ENCODE measurements at regions not wholly inside any gene's neighbourhood (a gene's known extent, or its start where the extent isn't known, plus 50 kb on each side); places are given as distances from the start of the nearest gene placed in this dataset.

DNA sequence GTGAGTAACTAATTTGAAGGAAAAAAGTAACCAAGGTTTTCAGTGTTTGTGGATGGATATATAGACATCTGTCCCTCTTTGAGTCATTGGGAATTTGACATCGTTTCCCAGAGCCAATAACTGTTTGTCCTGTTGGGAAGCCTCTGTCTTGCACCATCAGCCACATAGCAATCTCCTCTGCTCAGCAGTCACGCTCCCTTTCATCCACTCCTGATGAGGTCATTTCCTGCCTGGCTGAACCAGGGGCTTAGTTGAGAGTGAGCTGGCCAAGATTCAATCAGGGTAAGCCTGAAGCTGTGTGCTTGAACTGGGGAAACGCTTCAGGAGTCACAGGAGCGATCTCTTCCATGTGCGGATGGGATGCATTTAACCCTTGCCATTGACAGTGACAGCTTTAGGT lies 121.5 kb upstream of the FOXQ1 start:
- TF ChIP-seq, protein P1, sequence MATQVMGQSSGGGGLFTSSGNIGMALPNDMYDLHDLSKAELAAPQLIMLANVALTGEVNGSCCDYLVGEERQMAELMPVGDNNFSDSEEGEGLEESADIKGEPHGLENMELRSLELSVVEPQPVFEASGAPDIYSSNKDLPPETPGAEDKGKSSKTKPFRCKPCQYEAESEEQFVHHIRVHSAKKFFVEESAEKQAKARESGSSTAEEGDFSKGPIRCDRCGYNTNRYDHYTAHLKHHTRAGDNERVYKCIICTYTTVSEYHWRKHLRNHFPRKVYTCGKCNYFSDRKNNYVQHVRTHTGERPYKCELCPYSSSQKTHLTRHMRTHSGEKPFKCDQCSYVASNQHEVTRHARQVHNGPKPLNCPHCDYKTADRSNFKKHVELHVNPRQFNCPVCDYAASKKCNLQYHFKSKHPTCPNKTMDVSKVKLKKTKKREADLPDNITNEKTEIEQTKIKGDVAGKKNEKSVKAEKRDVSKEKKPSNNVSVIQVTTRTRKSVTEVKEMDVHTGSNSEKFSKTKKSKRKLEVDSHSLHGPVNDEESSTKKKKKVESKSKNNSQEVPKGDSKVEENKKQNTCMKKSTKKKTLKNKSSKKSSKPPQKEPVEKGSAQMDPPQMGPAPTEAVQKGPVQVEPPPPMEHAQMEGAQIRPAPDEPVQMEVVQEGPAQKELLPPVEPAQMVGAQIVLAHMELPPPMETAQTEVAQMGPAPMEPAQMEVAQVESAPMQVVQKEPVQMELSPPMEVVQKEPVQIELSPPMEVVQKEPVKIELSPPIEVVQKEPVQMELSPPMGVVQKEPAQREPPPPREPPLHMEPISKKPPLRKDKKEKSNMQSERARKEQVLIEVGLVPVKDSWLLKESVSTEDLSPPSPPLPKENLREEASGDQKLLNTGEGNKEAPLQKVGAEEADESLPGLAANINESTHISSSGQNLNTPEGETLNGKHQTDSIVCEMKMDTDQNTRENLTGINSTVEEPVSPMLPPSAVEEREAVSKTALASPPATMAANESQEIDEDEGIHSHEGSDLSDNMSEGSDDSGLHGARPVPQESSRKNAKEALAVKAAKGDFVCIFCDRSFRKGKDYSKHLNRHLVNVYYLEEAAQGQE (IDR thresholded peaks at IDR 0.05; ENCODE audit: insufficient read depth in 1 of 2, low read depth in 2 of 2, low read length in 2 of 2), result no peak
- peak; percentile 36 for TF ChIP-seq FOXP2 (optimal IDR thresholded peaks at IDR 0.05; ENCODE audit: borderline replicate concordance, extremely low read depth, extremely low read length, insufficient read depth)

DNA sequence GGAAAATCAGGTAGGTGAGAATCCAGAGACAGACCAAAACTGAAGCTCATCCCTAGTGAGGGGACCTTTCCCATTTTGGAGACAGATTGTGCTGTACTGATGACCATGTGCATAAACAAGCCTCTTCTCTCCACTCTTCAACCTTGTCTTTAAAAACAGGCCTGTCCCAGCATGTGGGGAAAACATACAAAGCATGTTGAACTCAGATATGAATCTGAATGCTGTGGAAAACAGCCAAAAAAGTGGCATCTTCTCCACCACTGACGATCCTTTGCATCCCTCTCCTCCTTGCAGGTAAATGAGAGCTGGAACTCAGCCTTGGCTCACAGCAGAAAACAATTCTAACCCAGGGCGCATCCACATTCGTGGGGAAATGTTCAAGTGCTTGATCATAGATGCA lies 123.7 kb upstream of the FOXQ1 start:
- TF ChIP-seq TAF1 (IDR thresholded peaks at IDR 0.05; ENCODE audit: borderline replicate concordance, insufficient read depth, low read length) (no peak), POLR2AphosphoS5 (IDR thresholded peaks at IDR 0.05; ENCODE audit: low read depth, low read length) (no peak)

DNA sequence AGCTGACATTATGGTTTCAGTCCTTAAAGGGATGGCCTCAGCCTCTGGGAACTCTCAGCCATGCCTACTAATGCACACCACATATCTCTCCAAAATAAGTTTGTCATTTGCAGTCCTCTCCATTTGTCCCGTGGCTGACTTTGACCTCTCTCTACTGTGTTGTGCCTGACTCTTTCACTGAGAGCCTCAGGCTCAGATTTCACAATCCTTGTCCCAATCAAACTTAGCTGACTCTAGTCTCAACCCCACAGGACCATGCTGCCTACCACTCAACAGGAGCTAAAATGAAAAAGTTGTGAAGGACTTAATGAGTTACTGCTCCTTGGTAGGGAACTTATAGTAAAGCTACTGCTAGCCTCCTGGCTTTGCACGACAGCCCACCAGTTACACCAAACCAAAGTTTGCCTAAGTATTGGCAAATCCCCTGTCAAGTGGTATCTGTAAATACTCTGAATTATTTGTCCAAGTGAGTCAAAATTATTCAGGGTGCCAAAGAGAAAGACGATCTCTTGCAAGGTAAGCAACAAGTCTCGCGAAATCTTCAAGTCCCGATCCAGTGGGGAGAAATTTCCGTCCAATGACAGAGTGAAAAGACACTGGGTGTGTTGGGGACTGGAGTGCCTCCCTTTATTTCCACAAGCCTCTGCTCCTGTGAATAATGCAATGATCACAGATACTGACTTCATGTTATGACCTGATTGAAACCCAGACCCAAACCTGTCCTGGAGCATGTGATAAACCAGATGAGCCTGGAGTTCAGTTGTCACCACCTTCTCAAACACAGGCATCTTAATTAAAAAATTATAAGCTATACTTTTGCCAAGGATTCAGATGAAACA lies 124.4 kb upstream of the FOXQ1 start:
- TF ChIP-seq POLR2AphosphoS5 (IDR thresholded peaks at IDR 0.05; ENCODE audit: low read depth, low read length) (no peak), FOXP2 (optimal IDR thresholded peaks at IDR 0.05; ENCODE audit: borderline replicate concordance, extremely low read depth, extremely low read length, insufficient read depth) (no peak), SIN3A (IDR thresholded peaks at IDR 0.05; ENCODE audit: borderline replicate concordance, insufficient read depth, low read length) (no peak), TAF1 (IDR thresholded peaks at IDR 0.05; ENCODE audit: borderline replicate concordance, insufficient read depth, low read length) (no peak)
- TF ChIP-seq, protein P1 (IDR thresholded peaks at IDR 0.05; ENCODE audit: insufficient read depth in 1 of 2, low read depth in 2 of 2, low read length in 2 of 2), result no peak

DNA sequence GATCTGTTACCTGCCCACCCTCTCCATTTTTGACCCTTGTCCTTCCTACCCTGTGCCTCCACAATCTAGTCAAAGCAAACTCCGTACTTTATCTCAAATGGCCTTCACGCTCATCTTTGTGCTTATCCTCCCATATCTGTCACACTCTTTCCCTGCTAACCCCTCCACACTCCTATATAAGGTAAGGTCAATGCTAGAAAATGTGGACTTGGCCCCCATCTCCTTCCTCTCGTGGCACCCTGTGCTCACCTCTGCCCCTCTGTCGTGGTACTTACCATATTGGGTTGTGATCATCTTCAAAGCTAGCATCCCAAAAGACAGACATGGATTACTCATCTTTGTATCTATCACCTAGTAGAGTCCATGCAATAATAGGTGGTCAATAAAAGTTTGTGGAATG lies 127.6 kb upstream of the FOXQ1 start:
- TF ChIP-seq SIN3A (IDR thresholded peaks at IDR 0.05; ENCODE audit: borderline replicate concordance, insufficient read depth, low read length) (no peak), TAF1 (IDR thresholded peaks at IDR 0.05; ENCODE audit: borderline replicate concordance, insufficient read depth, low read length) (no peak), POLR2AphosphoS5 (IDR thresholded peaks at IDR 0.05; ENCODE audit: low read depth, low read length) (no peak), FOXP2 (optimal IDR thresholded peaks at IDR 0.05; ENCODE audit: borderline replicate concordance, extremely low read depth, extremely low read length, insufficient read depth) (no peak)
- TF ChIP-seq, protein P1 (IDR thresholded peaks at IDR 0.05; ENCODE audit: insufficient read depth in 1 of 2, low read depth in 2 of 2, low read length in 2 of 2), result no peak

DNA sequence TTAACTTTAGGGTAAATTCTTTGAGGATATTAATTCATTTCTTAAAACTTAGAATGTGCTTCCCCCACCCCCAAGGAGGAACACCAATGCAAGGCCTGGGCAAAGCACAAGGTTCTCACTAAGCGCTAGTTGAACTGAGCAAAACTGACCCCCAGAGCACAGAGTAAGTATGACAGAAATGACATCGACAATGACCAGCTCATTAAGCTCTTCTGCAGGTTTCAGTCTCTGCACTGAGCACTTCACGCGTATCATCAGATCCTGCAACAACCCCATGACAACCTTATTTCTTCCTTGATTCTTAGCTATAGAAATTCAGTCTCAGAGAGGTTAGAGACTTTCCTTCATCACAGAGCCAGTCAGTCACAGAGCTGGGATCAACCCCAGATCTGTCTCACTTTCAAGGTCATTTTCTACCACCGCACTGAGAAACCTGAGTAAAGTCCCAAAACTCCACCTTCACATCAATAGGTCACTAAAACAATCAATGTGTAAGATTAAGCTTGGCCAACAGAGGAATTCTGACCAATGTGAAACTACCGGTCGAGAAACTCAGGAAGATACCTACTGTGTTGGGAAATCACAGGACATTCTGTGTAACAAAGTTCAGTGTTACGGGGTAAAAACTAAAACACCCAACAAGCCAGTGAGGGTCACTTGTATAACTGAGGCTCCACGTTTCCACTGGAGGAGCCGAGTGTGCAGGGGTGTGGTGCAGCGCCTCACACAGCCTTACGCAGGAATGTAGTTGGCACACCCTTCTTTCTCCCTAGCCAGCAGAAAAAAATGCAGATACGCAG lies 129.0 kb upstream of the FOXQ1 start:
- TF ChIP-seq POLR2AphosphoS5 (IDR thresholded peaks at IDR 0.05; ENCODE audit: low read depth, low read length) (no peak), FOXP2 (optimal IDR thresholded peaks at IDR 0.05; ENCODE audit: borderline replicate concordance, extremely low read depth, extremely low read length, insufficient read depth) (no peak), SIN3A (IDR thresholded peaks at IDR 0.05; ENCODE audit: borderline replicate concordance, insufficient read depth, low read length) (no peak), TAF1 (IDR thresholded peaks at IDR 0.05; ENCODE audit: borderline replicate concordance, insufficient read depth, low read length) (no peak)
- TF ChIP-seq, protein P1 (IDR thresholded peaks at IDR 0.05; ENCODE audit: insufficient read depth in 1 of 2, low read depth in 2 of 2, low read length in 2 of 2), result no peak
